ENCODE measurements at regions not wholly inside any gene's neighbourhood (a gene's known extent, or its start where the extent isn't known, plus 50 kb on each side); places are given as distances from the start of the nearest gene placed in this dataset.

GRCh38 chr3:159872374-159873109, 116.1 kb upstream of the IL12A start:
- WGBS, 5 donors, result 31 to 58% (median 48%) methylated on average over 3 of the region's 3 CpGs
- no peaks in the 10 kb centered on the region for H3K36me3 ChIP-seq
- intact Hi-C loops (cut with DNase I; ENCODE audit: low total_unique reads), result no loop called here
- no peaks in the 10 kb centered on the region for H3K9me3 ChIP-seq
- H3K4me1 ChIP-seq, result peaks cover 0 to 9% (median 0%) of the 10 kb centered on the region in 6 donors
- H3K4me3 ChIP-seq, result no peak overlapping the region
- peak overlapping the region in 5 of 8 donors; percentile 11 to 63 (median 24) for H3K27ac ChIP-seq
- TF ChIP-seq POLR2A (IDR thresholded peaks at IDR 0.05) (no peak), CTCF (IDR thresholded peaks at IDR 0.05 in 8 of 11, conservative IDR thresholded peaks at IDR 0.05 in 3 of 11) (no peak), POLR2AphosphoS5 (IDR thresholded peaks at IDR 0.05) (no peak)
- no peaks in the 10 kb centered on the region for H3K27me3 ChIP-seq (replicated peaks in 1 of 7)
- DNase-seq, result no peak

GRCh38 chr3:159875116-159875515, 113.5 kb upstream of the IL12A start:
- H3K4me1 ChIP-seq, result peaks cover 0 to 22% (median 0%) of the 10 kb centered on the region in 6 donors
- no peak for DNase-seq
- no peak for TF ChIP-seq POLR2A (IDR thresholded peaks at IDR 0.05)
- TF ChIP-seq CTCF (IDR thresholded peaks at IDR 0.05 in 8 of 11, conservative IDR thresholded peaks at IDR 0.05 in 3 of 11), result no peak
- no peak for TF ChIP-seq POLR2AphosphoS5 (IDR thresholded peaks at IDR 0.05)

GRCh38 chr3:159877924-159878323, 110.7 kb upstream of the IL12A start:
- H3K27ac ChIP-seq, result no peak overlapping the region
- DNase-seq, result no peak
- no peak overlapping the region for H3K4me3 ChIP-seq
- TF ChIP-seq CTCF (IDR thresholded peaks at IDR 0.05 in 8 of 11, conservative IDR thresholded peaks at IDR 0.05 in 3 of 11) (no peak), POLR2A (IDR thresholded peaks at IDR 0.05) (no peak), POLR2AphosphoS5 (IDR thresholded peaks at IDR 0.05) (no peak)
- WGBS, 5 donors, result 83 to 91% (median 89%) methylated on average over 5 of the region's 5 CpGs
- H3K27me3 ChIP-seq (replicated peaks in 1 of 7), result no peaks in the 10 kb centered on the region
- no peaks in the 10 kb centered on the region for H3K9me3 ChIP-seq
- intact Hi-C loops (cut with DNase I; ENCODE audit: low total_unique reads), result no loop called here
- H3K4me1 ChIP-seq, result peaks cover 0 to 31% (median 4%) of the 10 kb centered on the region in 6 donors
- no peaks in the 10 kb centered on the region for H3K36me3 ChIP-seq

More at GRCh38 chr3:159875116-159875515, 113.5 kb upstream of the IL12A start:
- no peak overlapping the region for H3K4me3 ChIP-seq
- H3K27me3 ChIP-seq (replicated peaks in 1 of 7), result no peaks in the 10 kb centered on the region
- H3K36me3 ChIP-seq, result no peaks in the 10 kb centered on the region
- H3K27ac ChIP-seq, result peak overlapping the region in 2 of 8 donors; percentile 6 to 7
- intact Hi-C loops (cut with DNase I; ENCODE audit: low total_unique reads), result no loop called here
- no peaks in the 10 kb centered on the region for H3K9me3 ChIP-seq

GRCh38 chr3:159879146-159879545, 109.5 kb upstream of the IL12A start:
- no peaks in the 10 kb centered on the region for H3K36me3 ChIP-seq
- no peak for TF ChIP-seq POLR2AphosphoS5 (IDR thresholded peaks at IDR 0.05)
- no peak for TF ChIP-seq POLR2A (IDR thresholded peaks at IDR 0.05)
- TF ChIP-seq CTCF (IDR thresholded peaks at IDR 0.05 in 8 of 11, conservative IDR thresholded peaks at IDR 0.05 in 3 of 11), result no peak
- DNase-seq, result no peak
- no peaks in the 10 kb centered on the region for H3K27me3 ChIP-seq (replicated peaks in 1 of 7)
- intact Hi-C loops (cut with DNase I; ENCODE audit: low total_unique reads), result no loop called here
- H3K27ac ChIP-seq, result peak overlapping the region in 3 of 8 donors; percentile 33 to 39 (median 34)
- peaks cover 0 to 39% (median 11%) of the 10 kb centered on the region in 6 donors for H3K4me1 ChIP-seq
- H3K9me3 ChIP-seq, result no peaks in the 10 kb centered on the region
- 33 to 68% (median 51%) methylated on average over 2 of the region's 2 CpGs for WGBS, 5 donors
- H3K4me3 ChIP-seq, result no peak overlapping the region

All from spleen (tissue), 11 donors.